HL-60 (cell line): ENCODE measurements at regions not wholly inside any gene's neighbourhood (a gene's known extent, or its start where the extent isn't known, plus 50 kb on each side); places are given as distances from the start of the nearest gene placed in this dataset.

Experiments
- CTCF ChIP-seq: IDR thresholded peaks from one replicate; pipeline ENCODE4 v1.5.1; 2011; ENCODE audit warnings: low read length, control low read depth, inconsistent platforms; ENCODE audit not compliant: insufficient read depth
- REST ChIP-seq: IDR thresholded peaks from 2 replicates; pipeline ENCODE4 v1.6.1; 2012; ENCODE audit warnings: low read depth; ENCODE audit not compliant: insufficient replicate concordance

GRCh38 chr13:21898459-21898858 is 227.6 kb downstream of the FGF9 start:
- TF ChIP-seq REST (no peak), CTCF (no peak)
